A172 (cell line): ENCODE measurements at regions not wholly inside any gene's neighbourhood (a gene's known extent, or its start where the extent isn't known, plus 50 kb on each side); places are given as distances from the start of the nearest gene placed in this dataset.

Experiments used
- DNase-seq: peaks from one replicate; pipeline ENCODE4 v3.0.0-alpha.2; 2015; ENCODE audit warnings: low spot score

- peak; percentile 64 for DNase-seq
Observed at GRCh38 chr11:105553025-105553424, 56.8 kb upstream of the GRIA4 start.

DNA sequence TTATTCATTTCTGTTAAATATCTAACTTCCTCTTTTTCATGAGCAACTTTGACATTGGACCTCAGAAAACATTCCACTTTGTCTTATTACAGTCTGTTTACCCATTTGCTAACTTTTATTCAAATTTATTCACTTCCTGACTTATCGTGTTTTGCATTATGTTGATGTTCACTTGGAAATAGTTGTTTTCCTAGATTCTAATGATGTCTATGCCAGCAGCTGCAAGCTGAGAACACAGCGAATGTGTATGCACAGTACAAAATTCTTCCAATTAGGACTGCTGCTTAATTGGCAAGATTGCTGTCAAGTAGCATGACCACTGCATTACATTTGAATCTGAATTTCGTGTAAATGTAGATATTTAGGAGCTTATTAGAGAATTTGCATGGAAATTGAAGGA, 61.5 kb upstream of the GRIA4 start:
- DNase-seq: no peak

DNA sequence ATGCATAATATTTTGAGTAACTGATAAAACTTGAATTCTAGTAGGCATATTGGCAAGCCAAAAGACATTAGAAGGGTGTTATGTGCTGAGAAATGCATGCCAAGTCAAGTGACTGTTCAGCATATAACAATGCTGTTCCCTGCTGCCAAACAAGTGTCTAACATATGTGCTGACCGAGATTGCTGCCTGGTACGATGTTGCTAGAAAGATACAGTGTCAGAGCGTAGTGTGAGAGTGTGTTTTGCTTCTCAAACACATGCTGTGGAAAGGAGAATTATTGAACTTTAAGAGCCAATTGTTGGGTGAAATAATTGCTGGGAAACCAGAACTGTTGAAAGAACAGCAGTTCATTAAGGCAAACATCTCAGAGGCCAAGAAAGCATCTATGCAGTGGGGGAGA, 71.3 kb upstream of the GRIA4 start:
- no peak for DNase-seq

- DNase-seq: no peak
Observed at GRCh38 chr11:105537531-105537930, 72.3 kb upstream of the GRIA4 start.

DNA sequence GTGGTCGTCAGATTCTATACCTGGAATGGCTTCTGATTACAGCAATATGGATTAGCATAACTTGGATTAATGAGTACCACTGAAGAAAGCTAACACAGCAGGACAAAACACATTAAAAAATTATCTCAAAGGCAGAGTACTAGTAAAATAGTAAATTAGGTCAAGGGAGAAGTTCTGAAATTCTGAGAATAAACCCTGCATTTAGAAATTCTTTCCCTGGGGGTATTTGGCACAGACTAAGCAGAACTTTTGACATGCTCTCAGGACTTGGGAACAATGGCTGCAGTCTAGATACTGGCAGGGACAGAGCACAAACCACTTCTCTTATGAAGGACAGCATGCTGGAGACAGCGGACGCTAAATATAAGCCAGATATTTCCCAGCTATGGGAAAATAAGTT, 85.6 kb upstream of the GRIA4 start:
- DNase-seq: no peak

- DNase-seq: no peak
Observed at GRCh38 chr11:105520706-105521345, 89.0 kb upstream of the GRIA4 start.

- no peak for DNase-seq
Observed at GRCh38 chr11:105507496-105508254, 102.2 kb upstream of the GRIA4 start.

DNA sequence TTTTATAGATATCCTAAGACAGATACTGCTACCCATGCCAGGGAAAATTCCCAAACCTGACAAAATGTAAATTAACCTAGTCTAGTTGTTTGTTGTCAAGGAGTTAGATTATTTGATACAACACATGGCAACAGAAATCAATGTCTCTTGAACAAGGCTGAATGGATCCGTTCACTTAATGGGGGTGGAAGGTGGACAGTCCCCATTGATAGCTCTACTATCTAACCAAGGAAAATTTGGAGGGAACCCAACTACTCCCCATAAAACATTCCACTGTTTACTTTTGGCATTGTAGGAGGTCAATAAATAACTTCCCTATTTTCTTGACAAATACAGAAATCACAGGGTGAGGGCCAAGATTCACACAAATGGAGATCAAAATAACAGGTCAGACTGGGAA, 117.9 kb upstream of the GRIA4 start:
- no peak for DNase-seq

- no peak for DNase-seq
Observed at GRCh38 chr11:105491394-105491793, 118.5 kb upstream of the GRIA4 start.

- no peak for DNase-seq
Observed at GRCh38 chr11:105490333-105490732, 119.5 kb upstream of the GRIA4 start.

GRCh38 chr11:105489446-105489845, 120.4 kb upstream of the GRIA4 start:
- no peak for DNase-seq

DNA sequence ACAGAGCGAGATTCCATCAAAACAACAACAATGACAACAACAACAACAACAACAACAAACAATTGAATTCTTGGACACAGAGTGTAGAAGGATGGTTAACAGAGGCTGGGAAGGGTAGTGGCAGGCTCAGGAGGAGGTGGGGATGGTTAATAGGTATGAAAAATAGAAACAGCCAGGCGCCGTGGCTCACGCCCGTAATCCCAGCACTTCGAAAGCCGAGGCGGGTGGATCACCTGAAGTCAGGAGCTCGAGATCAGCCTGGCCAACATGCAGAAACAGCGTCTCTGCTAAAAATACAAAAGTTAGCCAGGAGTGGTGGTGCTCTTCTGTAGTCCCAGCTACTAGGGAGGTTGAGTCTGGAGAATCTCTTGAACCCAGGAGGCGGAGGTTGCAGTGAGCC, 122.9 kb upstream of the GRIA4 start:
- DNase-seq: no peak

GRCh38 chr11:105469931-105470330, 139.9 kb upstream of the GRIA4 start:
- no peak for DNase-seq

- DNase-seq: no peak
Observed at GRCh38 chr11:105468154-105468553, 141.7 kb upstream of the GRIA4 start.

GRCh38 chr11:105466582-105467228, 143.2 kb upstream of the GRIA4 start:
- DNase-seq: peak; percentile 4

DNA sequence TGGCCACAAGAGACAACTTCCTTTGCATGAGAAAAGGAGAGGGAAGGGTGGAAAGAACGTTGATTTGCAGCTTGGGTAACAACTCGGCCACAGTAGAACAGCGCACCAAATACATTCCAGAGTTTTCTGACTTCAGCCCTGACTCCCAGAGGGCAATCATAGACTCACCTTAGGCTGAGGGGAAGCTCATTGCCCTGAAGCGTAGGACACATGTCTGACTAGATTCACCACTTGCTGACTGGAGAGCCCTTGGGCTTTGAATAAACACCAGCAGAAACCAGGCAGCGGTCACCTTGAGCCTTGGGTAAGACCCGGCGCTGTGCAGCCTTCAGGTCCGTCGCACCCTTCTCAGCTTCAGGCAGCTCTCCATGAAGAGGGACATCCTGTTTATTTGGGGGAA, 151.8 kb upstream of the GRIA4 start:
- DNase-seq: no peak

DNA sequence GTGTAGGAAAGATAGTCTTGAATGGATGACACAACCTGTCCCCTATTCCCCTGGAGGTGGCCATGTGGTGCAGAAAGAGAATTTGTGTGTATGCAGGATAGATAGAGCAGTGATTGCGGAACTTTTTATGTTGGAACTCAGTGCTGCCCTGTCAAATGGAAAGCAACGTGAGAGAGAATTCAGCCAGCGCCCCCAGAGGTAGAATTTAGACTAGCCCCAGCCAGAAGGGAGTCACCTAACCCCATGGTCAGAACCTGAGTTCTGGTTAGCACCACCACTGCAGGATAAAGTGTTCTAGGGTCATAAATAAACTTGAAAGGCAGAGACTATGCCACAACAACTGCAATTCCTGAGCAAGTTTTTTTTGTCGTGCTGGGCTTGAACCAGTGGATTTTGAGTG, 152.9 kb upstream of the GRIA4 start:
- DNase-seq: peak; percentile 0

DNA sequence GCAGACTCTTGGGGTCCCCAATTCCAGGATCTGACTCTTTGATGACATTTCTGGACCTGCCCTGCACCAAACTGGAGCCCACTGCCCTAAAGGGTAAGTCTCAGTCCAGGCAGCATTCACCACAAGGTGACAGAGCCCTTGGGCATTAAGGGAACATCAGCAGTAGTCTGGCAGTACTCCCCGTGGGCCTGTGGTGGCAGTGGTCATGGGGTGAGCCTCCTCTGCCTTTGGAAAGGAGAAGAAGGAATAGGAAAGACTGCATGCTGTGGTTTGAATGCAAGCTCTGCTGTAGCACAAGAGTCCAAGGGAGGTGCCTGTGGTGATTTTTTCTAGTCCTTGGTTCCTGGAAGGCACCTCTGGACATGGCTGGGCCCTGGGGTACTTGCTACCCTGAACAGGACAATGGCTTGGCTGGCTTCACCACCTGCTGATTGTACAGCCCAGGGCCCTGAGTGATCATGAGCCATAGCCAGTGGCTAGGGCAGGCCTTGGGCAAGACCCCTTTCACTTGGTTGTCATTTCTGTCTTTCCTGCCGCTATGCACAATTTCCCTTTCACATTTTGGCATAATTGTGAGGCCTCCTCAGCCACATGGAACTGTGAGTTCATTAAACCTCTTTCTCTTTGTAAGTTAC, 160.7 kb upstream of the GRIA4 start:
- no peak for DNase-seq

- DNase-seq: no peak
Observed at GRCh38 chr11:105448703-105449079, 161.2 kb upstream of the GRIA4 start.

GRCh38 chr11:105447936-105448702, 161.8 kb upstream of the GRIA4 start:
- no peak for DNase-seq

DNA sequence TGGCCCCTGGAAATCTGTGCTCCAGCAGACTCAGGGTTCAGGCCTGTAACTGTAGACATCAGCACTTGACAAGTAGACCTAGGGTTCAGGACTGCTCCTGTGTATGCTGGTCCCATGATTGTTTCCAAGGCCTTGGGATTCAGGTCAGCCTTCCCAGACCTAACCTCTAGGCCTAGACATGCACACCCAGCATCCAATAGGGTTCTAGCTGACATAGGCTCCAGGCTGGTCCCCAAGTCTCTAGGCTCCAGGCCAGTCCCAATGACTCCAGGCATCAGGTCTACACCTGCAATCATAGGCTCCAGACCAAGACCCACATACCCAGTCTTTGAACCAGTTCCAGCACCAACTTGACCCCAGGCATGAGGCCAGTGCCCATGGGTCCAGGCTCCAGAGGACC, 166.2 kb upstream of the GRIA4 start:
- DNase-seq: no peak
